Fibroblast of skin of right quadriceps (primary cell): ENCODE measurements at regions not wholly inside any gene's neighbourhood (a gene's known extent, or its start where the extent isn't known, plus 50 kb on each side); places are given as distances from the start of the nearest gene placed in this dataset.

Experiments
- DNase-seq: peaks from one replicate; pipeline ENCODE4 v3.0.0-alpha.2; 2013

- DNase-seq, result no peak
Observed at GRCh38 chr1:227449741-227450441, 113.5 kb upstream of the ZNF678 start.

- DNase-seq, result peak; percentile 19
Observed at GRCh38 chr1:227449051-227449450, 114.3 kb upstream of the ZNF678 start.

- DNase-seq, result peak; percentile 44
Observed at GRCh38 chr1:227447531-227447990, 115.8 kb upstream of the ZNF678 start.

GRCh38 chr1:227445746-227446145, 117.6 kb upstream of the ZNF678 start:
- DNase-seq, result no peak

- DNase-seq, result no peak
Observed at GRCh38 chr1:227445092-227445674, 118.2 kb upstream of the ZNF678 start.

- DNase-seq, result no peak
Observed at GRCh38 chr1:227440182-227440581, 121.9 kb upstream of the CDC42BPA start.

GRCh38 chr1:227437495-227438008, 119.3 kb upstream of the CDC42BPA start:
- peak; percentile 62 for DNase-seq

- DNase-seq, result no peak
Observed at GRCh38 chr1:227434808-227435444, 116.6 kb upstream of the CDC42BPA start.

GRCh38 chr1:227433663-227434341, 115.5 kb upstream of the CDC42BPA start:
- DNase-seq, result no peak

GRCh38 chr1:227432981-227433380, 114.7 kb upstream of the CDC42BPA start:
- no peak for DNase-seq

- no peak for DNase-seq
Observed at GRCh38 chr1:227432181-227432535, 113.9 kb upstream of the CDC42BPA start.

GRCh38 chr1:227429447-227430359, 111.4 kb upstream of the CDC42BPA start:
- peak; percentile 76 for DNase-seq

GRCh38 chr1:227428803-227429202, 110.5 kb upstream of the CDC42BPA start:
- peak; percentile 78 for DNase-seq

GRCh38 chr1:227427411-227427810, 109.1 kb upstream of the CDC42BPA start:
- DNase-seq, result no peak

- DNase-seq, result no peak
Observed at GRCh38 chr1:227424953-227425352, 106.7 kb upstream of the CDC42BPA start.

- DNase-seq, result peak; percentile 19
Observed at GRCh38 chr1:227424159-227424680, 105.9 kb upstream of the CDC42BPA start.

GRCh38 chr1:227422581-227422980, 104.3 kb upstream of the CDC42BPA start:
- no peak for DNase-seq

- DNase-seq, result no peak
Observed at GRCh38 chr1:227420147-227420546, 101.9 kb upstream of the CDC42BPA start.

GRCh38 chr1:227417756-227418480, 99.6 kb upstream of the CDC42BPA start:
- no peak for DNase-seq

GRCh38 chr1:227416156-227416830, 98.0 kb upstream of the CDC42BPA start:
- peak; percentile 61 for DNase-seq
